HCT116 (cell line): ENCODE measurements at regions not wholly inside any gene's neighbourhood (a gene's known extent, or its start where the extent isn't known, plus 50 kb on each side); places are given as distances from the start of the nearest gene placed in this dataset.

Source experiments
- ATAC-seq: fragments of 200-7000 bp; cut with Tn5 transposase; 2 replicates; pipeline ENCODE4 v1.9.1; 2020; ENCODE audit warnings: mild to moderate bottlenecking, moderate library complexity
- BruUV-seq: library from RNA; stranded (reverse); fragments of 400-500 nt; replicated peaks from 2 replicates; lab custom pipeline; 2021; lab: Mats Ljungman, UMichigan
- CTCF ChIA-PET: fragments of 300-600 bp; sonication (Branson Sonifier 250); formaldehyde crosslinking; loops from one replicate; lab custom pipeline; 2021; ENCODE audit warnings: antibody characterized with exemption; lab: Charles Lee
- POLR2A ChIA-PET: fragments of 300-600, 350-600 bp; sonication (Branson Sonifier 250); formaldehyde crosslinking; loops from one replicate; lab custom pipeline; 2021; ENCODE audit warnings: antibody characterized with exemption; lab: Charles Lee
- RAD21 ChIA-PET, 2 experiments: fragments of 300-600 bp; sonication (Branson Sonifier 250); formaldehyde crosslinking; loops; one replicate each; lab custom pipeline; 2023; ENCODE audit warnings: low total read pairs in 2 of 2; ENCODE audit not compliant: uncharacterized antibody in 2 of 2, unreplicated experiment in 2 of 2, low non-redundant PET in 1 of 2; lab: Charles Lee
- DNase-seq: peaks from one replicate; pipeline ENCODE4 v3.0.0-alpha.2; 2010; ENCODE audit warnings: low read depth, low spot score
- H2AFZ ChIP-seq: fragments of 200-600 bp; shearing (Covaris generic), sonication (generic); 2 replicates; pipeline ENCODE4 v1.6.1; 2017; ENCODE audit warnings: low read depth, mixed run types, mixed read lengths, antibody characterized with exemption, low read length; ENCODE audit not compliant: poor library complexity, severe bottlenecking
- H3K27ac ChIP-seq: 2 replicates; pipeline ENCODE4 v1.5.1; 2012; ENCODE audit warnings: low read depth, low read length
- H3K27me3 ChIP-seq: fragments of 200-600 bp; sonication (generic); 2 replicates; pipeline ENCODE4 v1.6.1; 2016; ENCODE audit warnings: mixed run types, low read length, mixed read lengths; ENCODE audit not compliant: insufficient read depth
- H3K36me3 ChIP-seq, 2 experiments: fragments of 200-500 bp in 1 of 2; fragments of 200-600 bp in 1 of 2; sonication (Bioruptor generic) in 1 of 2; sonication (generic) in 1 of 2; 2 replicates each; pipeline versions ENCODE4 v1.5.1 to v1.6.1; 2014 to 2016; ENCODE audit warnings: low read length in 2 of 2, inconsistent platforms in 1 of 2, mixed read lengths in 1 of 2, mixed run types in 1 of 2; ENCODE audit not compliant: insufficient read depth in 2 of 2, control insufficient read depth in 1 of 2
- H3K4me1 ChIP-seq, 2 experiments: fragments of 200-600 bp in 1 of 2; sonication (generic) in 1 of 2; 2 replicates each; pipeline versions ENCODE4 v1.5.1 to v1.6.1; 2012 to 2017; ENCODE audit warnings: low read length in 2 of 2, inconsistent platforms in 1 of 2, mild to moderate bottlenecking in 1 of 2, mixed read lengths in 1 of 2, mixed run types in 1 of 2, moderate library complexity in 1 of 2; ENCODE audit not compliant: insufficient read depth in 2 of 2, control insufficient read depth in 1 of 2
- H3K4me2 ChIP-seq: fragments of 200-600 bp; sonication (generic); 2 replicates; pipeline ENCODE4 v1.6.1; 2017; ENCODE audit warnings: mixed run types, low read length, mixed read lengths
- H3K4me3 ChIP-seq, 2 experiments: fragments of 200-600 bp in 1 of 2; sonication (generic) in 1 of 2; replicated peaks in 1 of 2; 2 replicates each; pipeline ENCODE4 v1.5.1; 2011 to 2016; ENCODE audit warnings: low read length in 2 of 2, control low read depth in 1 of 2, low read depth in 1 of 2, mild to moderate bottlenecking in 1 of 2, mixed read lengths in 1 of 2, mixed run types in 1 of 2
- H3K79me2 ChIP-seq: fragments of 200-600 bp; sonication (generic); 2 replicates; pipeline ENCODE4 v1.6.1; 2017; ENCODE audit warnings: mild to moderate bottlenecking, mixed run types, low read length, moderate library complexity, mixed read lengths; ENCODE audit not compliant: insufficient read depth
- H3K9ac ChIP-seq: fragments of 200-600 bp; sonication (generic); 2 replicates; pipeline ENCODE4 v1.6.1; 2016; ENCODE audit warnings: low read length, mixed read lengths
- H3K9me2 ChIP-seq: fragments of 200-600 bp; sonication (generic), shearing (Covaris generic); 2 replicates; pipeline ENCODE4 v1.6.1; 2017; ENCODE audit warnings: mixed run types, mild to moderate bottlenecking, moderate library complexity; ENCODE audit not compliant: insufficient read depth
- H3K9me3 ChIP-seq, 2 experiments: fragments of 200-500 bp in 1 of 2; fragments of 200-600 bp in 1 of 2; sonication (Bioruptor generic) in 1 of 2; sonication (generic) in 1 of 2; 2 replicates each; pipeline ENCODE4 v1.6.1; 2014 to 2017; ENCODE audit warnings: low read length in 2 of 2, mixed read lengths in 2 of 2, inconsistent platforms in 1 of 2, low read depth in 1 of 2, mild to moderate bottlenecking in 1 of 2, mixed run types in 1 of 2, moderate library complexity in 1 of 2; ENCODE audit not compliant: control insufficient read depth in 1 of 2, insufficient read depth in 1 of 2
- H4K20me1 ChIP-seq: fragments of 200-600 bp; sonication (generic), shearing (Covaris generic); 2 replicates; pipeline ENCODE4 v1.6.1; 2017; ENCODE audit warnings: mixed run types, mild to moderate bottlenecking, moderate library complexity; ENCODE audit not compliant: insufficient read depth
- EGR1 ChIP-seq: IDR thresholded peaks from 2 replicates; pipeline ENCODE4 v1.6.1; 2012; ENCODE audit warnings: low read depth
- EZH2 ChIP-seq: fragments of 200-600 bp; sonication (generic); IDR thresholded peaks from 2 replicates; pipeline ENCODE4 v1.6.1; 2017; ENCODE audit warnings: antibody characterized with exemption, mixed run types
- JUND ChIP-seq: IDR thresholded peaks from 2 replicates; pipeline ENCODE4 v1.6.1; 2012
- POLR2AphosphoS5 ChIP-seq: IDR thresholded peaks from 2 replicates; pipeline ENCODE4 v1.6.1; 2011; ENCODE audit warnings: mild to moderate bottlenecking, low read depth, low read length, moderate library complexity
- RAD21 ChIP-seq: IDR thresholded peaks from 2 replicates; pipeline ENCODE4 v1.6.1; 2012; ENCODE audit warnings: low read depth, mild to moderate bottlenecking
- SIN3A ChIP-seq: IDR thresholded peaks from 2 replicates; pipeline ENCODE4 v1.6.1; 2012; ENCODE audit warnings: low read depth
- SP1 ChIP-seq: IDR thresholded peaks from 2 replicates; pipeline ENCODE4 v1.6.1; 2012; ENCODE audit warnings: low read depth
- SRF ChIP-seq: IDR thresholded peaks from 2 replicates; pipeline ENCODE4 v1.6.1; 2012; ENCODE audit warnings: low read depth
- ZBTB33 ChIP-seq: IDR thresholded peaks from 2 replicates; pipeline ENCODE4 v1.6.1; 2011; ENCODE audit warnings: mild to moderate bottlenecking, low read length, moderate library complexity; ENCODE audit not compliant: insufficient replicate concordance; ENCODE audit errors: extremely low read depth
- ZNF274 ChIP-seq: fragments of 200-500 bp; sonication (Bioruptor generic); IDR thresholded peaks from 2 replicates; pipeline ENCODE4 v1.6.1; 2014; ENCODE audit warnings: mild to moderate bottlenecking, low read depth, low read length, inconsistent platforms
- intact Hi-C: fragments of 100-400 bp; cut with micrococcal nuclease; formaldehyde crosslinking; loops from 2 replicates; pipeline ENCODE4 v1.10.0; 2022

GRCh38 chr5:32936329-32936728 is 225.2 kb downstream of the NPR3 start:
- no TSS peak for BruUV-seq
- no peak overlapping the region for H3K27ac ChIP-seq
- ChIA-PET CTCF (no interaction called here), POLR2A (no interaction called here), RAD21 (no interaction called here)
- no peaks in the 10 kb centered on the region for H3K27me3 ChIP-seq
- H3K36me3 ChIP-seq = no peaks in the 10 kb centered on the region
- H3K4me2 ChIP-seq = no peak overlapping the region
- H3K4me3 ChIP-seq = no peak overlapping the region
- TF ChIP-seq SRF (no peak), SP1 (no peak), SIN3A (no peak), RAD21 (no peak), EZH2 (no peak), EGR1 (no peak), POLR2AphosphoS5 (no peak), ZBTB33 (no peak), ZNF274 (no peak), JUND (no peak)
- ATAC-seq (no peak), DNase-seq (no peak)
- H3K79me2 ChIP-seq = no peaks in the 10 kb centered on the region
- H3K9me3 ChIP-seq = no peaks in the 10 kb centered on the region
- H4K20me1 ChIP-seq = no peaks in the 10 kb centered on the region
- no peaks in the 10 kb centered on the region for H3K4me1 ChIP-seq
- H3K9ac ChIP-seq = no peak overlapping the region
- H3K9me2 ChIP-seq = no peaks in the 10 kb centered on the region
- intact Hi-C loops = no loop called here
- no peak overlapping the region for H2AFZ ChIP-seq
